Ectodermal cell (in vitro differentiated cells): ENCODE measurements at regions not wholly inside any gene's neighbourhood (a gene's known extent, or its start where the extent isn't known, plus 50 kb on each side); places are given as distances from the start of the nearest gene placed in this dataset.

Experiments
- H3K27ac ChIP-seq: 2 replicates; pipeline ENCODE4 v1.7.0; 2013; ENCODE audit warnings: mild to moderate bottlenecking, low read depth, low read length; ENCODE audit not compliant: insufficient read depth, poor library complexity, severe bottlenecking
- H3K27me3 ChIP-seq: 2 replicates; pipeline ENCODE4 v1.7.0; 2013; ENCODE audit warnings: mild to moderate bottlenecking, low read length; ENCODE audit not compliant: insufficient read depth, control insufficient read depth, poor library complexity, severe bottlenecking
- H3K36me3 ChIP-seq: one replicate; pipeline ENCODE4 v1.7.0; 2013; ENCODE audit warnings: low read length; ENCODE audit not compliant: control insufficient read depth, insufficient read depth
- H3K4me1 ChIP-seq: one replicate; pipeline ENCODE4 v1.7.0; 2013; ENCODE audit warnings: low read length; ENCODE audit not compliant: control insufficient read depth, insufficient read depth
- H3K4me3 ChIP-seq: 2 replicates; pipeline ENCODE4 v1.7.0; 2013; ENCODE audit warnings: low read depth, low read length, control low read depth; ENCODE audit not compliant: insufficient read depth
- H3K9me3 ChIP-seq: 2 replicates; pipeline ENCODE4 v1.7.0; 2013; ENCODE audit warnings: mild to moderate bottlenecking, low read length, moderate library complexity; ENCODE audit not compliant: control insufficient read depth
- WGBS, 2 experiments: methylation state at CpG; one replicate each; pipeline ENCODE4 v1.1.7; 2013; ENCODE audit warnings: missing lambda C conversion rate in 2 of 2; 5-methylcytosine and 5-hydroxymethylcytosine counted together

- Histone ChIP-seq H3K27ac (peak overlapping the region; percentile 55), H3K9me3 (no peaks in the 10 kb centered on the region), H3K27me3 (peaks cover 9% of the 10 kb centered on the region), H3K4me3 (no peak overlapping the region), H3K36me3 (no peaks in the 10 kb centered on the region), H3K4me1 (peaks cover 9% of the 10 kb centered on the region)
- WGBS, 2 experiments = 5 to 7% methylated on average over 12 to 13 of the region's 16 CpGs
Measured at GRCh38 chrX:39816871-39817731, 280.7 kb downstream of the BCOR start.

GRCh38 chrX:39817754-39818470, 279.8 kb downstream of the BCOR start:
- WGBS, 2 experiments = 70 to 71% methylated on average over 12 of the region's 12 CpGs
- H3K27ac ChIP-seq = no peak overlapping the region
- H3K4me1 ChIP-seq = peaks cover 8% of the 10 kb centered on the region
- H3K9me3 ChIP-seq = no peaks in the 10 kb centered on the region
- no peak overlapping the region for H3K4me3 ChIP-seq
- peaks cover 9% of the 10 kb centered on the region for H3K27me3 ChIP-seq
- H3K36me3 ChIP-seq = no peaks in the 10 kb centered on the region

GRCh38 chrX:39818750-39819149, 279.0 kb downstream of the BCOR start:
- H3K4me1 ChIP-seq = peaks cover 6% of the 10 kb centered on the region
- H3K27ac ChIP-seq = no peak overlapping the region
- peaks cover 9% of the 10 kb centered on the region for H3K27me3 ChIP-seq
- no peaks in the 10 kb centered on the region for H3K9me3 ChIP-seq
- no peaks in the 10 kb centered on the region for H3K36me3 ChIP-seq
- 70 to 74% methylated on average over 7 of the region's 7 CpGs for WGBS, 2 experiments
- no peak overlapping the region for H3K4me3 ChIP-seq

GRCh38 chrX:39819921-39820849, 277.6 kb downstream of the BCOR start:
- 12% methylated on average over 28 to 32 of the region's 34 CpGs for WGBS, 2 experiments
- Histone ChIP-seq H3K4me3 (peak overlapping the region; percentile 16), H3K4me1 (peaks cover 6% of the 10 kb centered on the region), H3K36me3 (no peaks in the 10 kb centered on the region), H3K27me3 (peaks cover 9% of the 10 kb centered on the region), H3K27ac (no peak overlapping the region), H3K9me3 (no peaks in the 10 kb centered on the region)

GRCh38 chrX:39820938-39821708, 276.6 kb downstream of the BCOR start:
- Histone ChIP-seq H3K36me3 (no peaks in the 10 kb centered on the region), H3K27ac (no peak overlapping the region), H3K4me1 (peaks cover 6% of the 10 kb centered on the region), H3K27me3 (peaks cover 9% of the 10 kb centered on the region), H3K4me3 (peak overlapping the region; percentile 22), H3K9me3 (no peaks in the 10 kb centered on the region)
- 0% methylated on average over 93 to 98 of the region's 98 CpGs for WGBS, 2 experiments

GRCh38 chrX:39821709-39822095, 276.1 kb downstream of the BCOR start:
- Histone ChIP-seq H3K27me3 (peaks cover 9% of the 10 kb centered on the region), H3K4me3 (peak overlapping the region; percentile 19), H3K36me3 (no peaks in the 10 kb centered on the region), H3K4me1 (peaks cover 6% of the 10 kb centered on the region), H3K9me3 (no peaks in the 10 kb centered on the region), H3K27ac (no peak overlapping the region)
- 5 to 8% methylated on average over 23 to 26 of the region's 26 CpGs for WGBS, 2 experiments

- no peak overlapping the region for H3K27ac ChIP-seq
Measured at GRCh38 chrX:39822133-39822748, 275.5 kb downstream of the BCOR start.

GRCh38 chrX:39823424-39823823, 274.3 kb downstream of the BCOR start:
- H3K4me3 ChIP-seq = no peak overlapping the region
- no peaks in the 10 kb centered on the region for H3K36me3 ChIP-seq
- H3K27ac ChIP-seq = no peak overlapping the region
- H3K27me3 ChIP-seq = peaks cover 9% of the 10 kb centered on the region
- peaks cover 6% of the 10 kb centered on the region for H3K4me1 ChIP-seq
- H3K9me3 ChIP-seq = no peaks in the 10 kb centered on the region
- 91 to 93% methylated on average over 1 of the region's 1 CpG for WGBS, 2 experiments

More at GRCh38 chrX:39822133-39822748, 275.5 kb downstream of the BCOR start:
- Histone ChIP-seq H3K4me3 (no peak overlapping the region), H3K9me3 (no peaks in the 10 kb centered on the region), H3K36me3 (no peaks in the 10 kb centered on the region), H3K4me1 (peaks cover 6% of the 10 kb centered on the region), H3K27me3 (peaks cover 9% of the 10 kb centered on the region)
- WGBS, 2 experiments = 33 to 38% methylated on average over 15 of the region's 15 CpGs

- 69 to 73% methylated on average over 2 of the region's 2 CpGs for WGBS, 2 experiments
- peaks cover 9% of the 10 kb centered on the region for H3K27me3 ChIP-seq
- H3K4me1 ChIP-seq = peaks cover 6% of the 10 kb centered on the region
- no peak overlapping the region for H3K4me3 ChIP-seq
- H3K9me3 ChIP-seq = no peaks in the 10 kb centered on the region
- H3K36me3 ChIP-seq = no peaks in the 10 kb centered on the region
- H3K27ac ChIP-seq = no peak overlapping the region
Measured at GRCh38 chrX:39823854-39824253, 273.9 kb downstream of the BCOR start.
